ENCODE measurements at regions not wholly inside any gene's neighbourhood (a gene's known extent, or its start where the extent isn't known, plus 50 kb on each side); places are given as distances from the start of the nearest gene placed in this dataset.
"Not testable (repeated sequence)": the region's sequence is repeated elsewhere in the genome, so short reads cannot be mapped to it uniquely, and the experiment has no call there.

DNA sequence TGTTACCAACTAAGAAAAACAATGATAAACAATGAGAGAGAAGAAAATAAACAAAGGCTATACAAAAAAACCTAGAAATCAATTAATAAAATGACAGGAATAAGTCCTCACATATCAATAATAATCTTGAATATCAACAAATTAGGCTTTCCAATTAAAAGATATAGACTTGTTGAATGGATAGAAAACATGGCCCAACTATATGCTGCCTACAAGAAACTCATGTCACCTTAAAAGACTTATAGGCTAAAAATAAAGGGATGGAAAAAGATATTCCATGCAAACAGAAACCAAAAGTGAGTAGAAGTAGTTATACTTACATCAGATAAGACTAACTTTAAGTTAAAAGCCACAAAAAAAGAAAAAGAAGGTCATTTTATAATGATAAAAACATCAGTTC lies 183.9 kb downstream of the MYRFL start:
- DNase-seq (ENCODE audit: low read depth in 2 of 2): no peak

DNA sequence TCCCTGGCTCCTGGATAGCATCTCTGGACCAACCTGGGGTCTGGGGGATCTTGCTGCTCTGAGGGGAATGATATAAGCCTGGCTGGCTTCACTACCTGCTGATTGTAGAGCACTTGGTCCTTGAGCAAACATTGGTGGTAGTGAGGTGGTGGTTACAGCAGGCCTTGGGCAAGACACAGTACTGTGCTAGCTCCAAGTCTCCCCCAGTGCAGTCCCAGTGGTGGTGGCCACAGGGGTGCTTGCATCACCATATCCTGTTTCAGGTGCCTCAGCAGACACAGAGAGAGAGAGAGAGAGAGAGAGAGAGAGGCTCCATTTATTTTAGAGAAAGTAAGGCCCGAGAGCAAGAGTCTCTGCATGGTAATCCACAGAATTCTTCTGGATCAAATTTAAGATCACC lies 186.3 kb downstream of the MYRFL start:
- DNase-seq (ENCODE audit: low read depth in 2 of 2): no peak

DNA sequence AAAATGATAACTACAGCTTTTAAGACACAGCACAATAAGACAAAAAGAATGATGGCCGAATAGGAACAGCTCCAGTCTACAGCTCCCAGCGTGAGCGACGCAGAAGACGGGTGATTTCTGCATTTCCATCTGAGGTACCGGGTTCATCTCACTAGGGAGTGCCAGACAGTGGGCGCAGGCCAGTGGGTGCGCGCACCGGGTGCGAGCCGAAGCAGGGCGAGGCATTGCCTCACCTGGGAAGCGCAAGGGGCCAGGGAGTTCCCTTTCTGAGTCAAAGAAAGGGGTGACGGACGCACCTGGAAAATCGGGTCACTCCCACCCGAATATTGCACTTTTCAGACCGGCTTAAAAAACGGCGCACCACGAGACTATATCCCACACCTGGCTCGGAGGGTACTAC lies 188.0 kb downstream of the MYRFL start:
- DNase-seq (ENCODE audit: low read depth in 2 of 2): not testable (repeated sequence)

DNA sequence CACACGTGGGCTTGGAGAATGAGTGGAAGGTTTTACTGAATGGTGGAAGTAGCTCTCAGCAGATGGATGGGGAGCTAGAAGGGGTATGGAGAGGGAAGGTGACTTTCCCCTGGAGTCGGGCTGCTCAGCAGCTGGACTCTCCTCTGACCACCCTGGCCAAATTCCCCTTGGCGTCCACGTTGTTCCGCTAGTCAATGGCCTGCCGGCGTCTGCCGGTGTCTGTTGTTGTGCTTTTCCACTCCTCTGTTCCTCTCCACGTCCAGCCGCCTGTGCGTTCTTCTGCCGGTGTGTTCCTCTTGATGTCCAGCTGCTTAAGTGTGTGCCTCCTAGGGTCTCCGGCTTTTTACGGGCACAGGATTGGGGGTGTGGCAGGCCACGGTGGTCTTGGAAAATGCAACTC lies 203.5 kb downstream of the MYRFL start:
- no peak for DNase-seq (ENCODE audit: low read depth in 2 of 2)

DNA sequence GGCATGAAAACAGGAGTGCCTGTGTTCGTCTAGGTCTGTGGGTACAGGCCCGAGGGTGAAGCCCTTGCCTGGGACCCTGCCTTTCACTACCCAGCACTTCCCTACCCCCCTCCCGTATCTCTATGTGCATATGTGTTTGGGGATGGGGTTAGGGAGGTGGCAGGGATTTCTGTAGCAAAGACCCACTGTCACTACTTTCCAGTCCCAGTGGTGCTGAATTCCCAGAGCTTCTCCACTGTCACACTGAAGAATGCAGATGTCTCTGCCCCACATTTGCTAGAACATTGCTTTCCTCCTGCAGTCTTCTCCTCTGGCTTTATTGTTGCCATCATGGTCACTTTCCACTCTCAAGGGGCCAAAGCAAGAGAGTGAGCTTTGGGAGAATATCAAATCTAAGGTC lies 203.9 kb downstream of the MYRFL start:
- no peak for DNase-seq (ENCODE audit: low read depth in 2 of 2)

DNA sequence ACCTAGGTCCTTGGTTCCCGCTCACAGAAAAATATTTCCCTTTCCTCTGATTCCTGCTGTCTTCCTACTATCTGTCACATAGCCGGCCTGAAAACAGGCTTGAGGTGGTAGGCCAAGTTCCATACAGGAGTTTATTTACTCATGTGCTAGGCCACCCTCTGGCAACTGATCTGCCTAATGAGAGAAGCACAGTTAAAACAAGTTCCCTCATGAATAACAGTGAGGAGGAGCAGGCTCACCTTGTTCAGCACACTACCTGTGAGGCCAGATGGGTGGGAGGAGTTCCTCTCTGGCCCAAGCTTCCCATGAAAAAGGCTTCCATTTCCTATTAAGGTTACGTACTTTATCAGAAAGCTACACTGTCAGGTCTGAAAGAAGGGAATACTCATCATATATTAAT lies 206.0 kb downstream of the MYRFL start:
- DNase-seq (ENCODE audit: low read depth in 2 of 2): no peak

DNA sequence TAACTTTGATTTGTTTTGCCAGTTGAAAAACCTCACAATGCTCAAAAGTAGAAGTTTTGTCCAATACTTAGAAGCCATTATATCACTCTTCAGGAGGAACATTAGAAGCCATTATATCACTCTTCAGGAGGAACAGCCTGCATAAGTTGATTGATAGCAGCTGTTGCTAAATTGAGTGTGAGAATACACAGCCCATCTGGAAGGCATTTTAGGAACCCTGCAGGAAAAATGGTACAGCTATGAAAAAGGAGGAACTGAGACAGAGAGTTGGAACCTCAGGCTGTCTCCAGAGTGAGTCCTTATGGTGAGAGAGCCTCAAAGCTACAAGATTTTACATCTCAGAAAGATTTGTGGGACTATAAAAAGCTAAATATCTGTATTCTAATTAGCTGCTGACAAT lies 207.0 kb downstream of the MYRFL start:
- DNase-seq (ENCODE audit: low read depth in 2 of 2): peak in 1 of 2 experiments; percentile 46

DNA sequence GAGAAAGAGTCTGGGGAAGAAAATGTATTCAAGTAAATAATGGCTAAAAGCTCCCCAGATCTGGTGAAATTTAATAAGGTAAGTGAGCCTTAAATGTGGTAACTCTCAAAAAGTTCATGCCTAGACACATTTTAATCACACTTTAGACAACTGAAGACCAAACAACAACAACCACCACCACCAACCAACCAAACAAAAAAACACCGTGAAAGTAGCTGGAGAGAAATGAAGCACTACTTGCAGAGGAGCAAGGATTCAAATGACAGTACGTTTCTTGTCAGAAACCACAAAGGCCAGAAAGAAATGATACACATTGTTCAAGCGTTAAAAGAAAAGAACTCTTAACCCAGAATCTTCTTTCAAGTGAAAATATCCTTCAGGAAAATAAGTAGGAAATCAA lies 208.3 kb downstream of the MYRFL start:
- no peak for DNase-seq (ENCODE audit: low read depth in 2 of 2)

DNA sequence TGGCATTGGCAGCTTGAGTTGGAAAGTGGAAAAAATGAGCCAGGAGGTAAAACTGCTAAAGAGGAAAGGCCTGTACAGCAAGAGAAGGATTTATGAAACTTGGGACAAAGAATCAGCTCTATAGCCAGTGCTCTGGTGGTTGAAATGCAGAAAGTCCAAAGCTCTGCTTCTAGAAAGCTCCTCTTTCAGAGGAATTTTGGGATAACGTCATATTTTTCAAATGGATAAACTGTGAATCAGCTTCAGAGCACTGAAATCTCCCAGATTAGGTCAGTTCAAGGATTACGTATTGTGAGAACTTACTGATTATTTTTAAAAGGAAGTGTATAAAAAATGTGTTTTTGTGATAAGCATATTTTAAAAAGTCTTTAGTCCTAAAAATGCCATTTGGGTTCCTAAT lies 203.1 kb upstream of the CNOT2 start:
- DNase-seq (ENCODE audit: low read depth in 2 of 2): no peak

DNA sequence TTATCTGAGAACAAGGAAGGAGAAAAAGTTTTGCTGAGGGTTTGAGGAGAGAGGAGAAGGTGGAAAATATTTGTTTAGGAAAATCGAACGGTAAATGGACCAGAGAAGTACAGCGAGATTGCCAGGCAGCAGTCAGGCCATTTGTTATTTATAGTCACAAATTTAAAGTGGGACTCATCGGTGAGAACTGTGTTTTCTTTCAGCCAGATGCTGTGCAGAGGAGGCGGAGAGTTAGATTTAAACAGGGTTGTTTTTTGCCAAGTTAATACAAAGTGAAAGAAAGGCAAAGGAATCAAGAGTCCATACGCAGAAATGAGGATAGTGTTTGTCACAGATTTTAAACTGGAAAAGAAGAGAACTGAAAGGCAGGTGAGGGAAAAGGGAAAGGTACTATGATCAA lies 200.6 kb upstream of the CNOT2 start:
- no peak for DNase-seq (ENCODE audit: low read depth in 2 of 2)

DNA sequence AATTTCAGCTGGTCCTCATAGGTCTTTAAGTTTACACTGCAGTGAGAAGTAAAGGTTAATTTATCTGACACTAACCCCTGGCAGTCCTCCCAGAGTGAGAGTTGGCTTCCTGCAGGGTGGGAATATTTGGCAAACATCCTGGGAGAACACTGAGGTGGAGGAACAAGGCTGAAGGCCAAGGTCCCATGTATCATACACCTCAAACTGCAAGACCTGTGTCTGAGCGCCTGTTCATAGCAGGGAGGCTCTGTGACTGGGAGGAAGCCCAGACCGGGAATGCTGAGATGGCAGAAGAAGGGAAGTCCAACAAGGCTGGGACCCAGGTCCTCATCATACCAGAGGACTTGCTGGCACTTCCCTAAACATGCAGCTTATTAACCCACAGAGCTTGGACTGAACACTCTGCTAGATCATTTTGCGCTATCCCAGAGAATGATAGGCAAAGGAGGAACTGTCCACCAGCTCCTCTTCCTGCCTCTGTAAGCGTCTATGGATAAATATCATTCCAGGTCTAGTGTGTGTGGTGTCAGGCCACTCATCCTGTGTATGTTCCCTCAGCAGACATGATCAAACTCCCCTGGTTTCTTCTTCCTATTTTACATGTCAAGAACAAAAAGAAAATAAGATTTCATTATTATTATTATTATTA lies 199.6 kb upstream of the CNOT2 start:
- no peak for DNase-seq (ENCODE audit: low read depth in 2 of 2)

DNA sequence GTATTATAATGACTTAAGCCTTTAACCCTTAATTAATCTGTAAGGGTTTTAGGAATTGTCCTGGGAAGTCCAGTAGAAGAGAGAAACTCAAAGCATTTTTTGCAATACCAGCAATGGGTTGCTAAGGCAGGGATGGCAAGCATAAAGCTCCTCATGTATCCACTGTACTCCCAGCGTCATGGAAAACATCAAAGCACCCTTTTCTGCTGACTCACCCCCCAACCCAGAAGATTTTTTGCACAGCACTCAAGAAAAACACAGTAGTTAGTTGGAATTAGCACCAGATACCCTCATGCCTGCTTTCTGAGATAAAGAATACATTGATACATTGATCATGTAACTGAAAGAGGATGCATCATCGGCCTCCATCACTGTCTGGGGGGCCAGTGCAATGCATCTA lies 199.1 kb upstream of the CNOT2 start:
- DNase-seq (ENCODE audit: low read depth in 2 of 2): no peak

DNA sequence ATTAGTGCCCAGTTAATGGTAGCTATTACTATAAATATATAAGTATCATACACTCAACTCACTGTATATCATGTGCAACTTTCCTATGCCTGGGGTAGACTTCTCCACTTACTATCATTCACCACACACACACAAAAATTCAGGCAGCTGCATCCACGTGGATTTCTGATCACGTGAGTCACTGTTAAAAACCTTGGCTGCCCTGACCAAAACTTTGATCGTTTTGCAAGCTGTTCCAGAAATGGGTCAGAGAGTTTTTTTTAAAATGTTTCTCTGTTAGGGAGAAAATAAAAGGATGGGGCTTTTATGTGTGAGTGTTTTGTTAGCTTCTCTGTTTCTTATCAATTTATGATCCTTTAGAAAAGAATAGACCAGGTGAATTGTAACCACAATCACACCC lies 198.2 kb upstream of the CNOT2 start:
- peak; percentile 62 to 63 for DNase-seq (ENCODE audit: low read depth in 2 of 2)

DNA sequence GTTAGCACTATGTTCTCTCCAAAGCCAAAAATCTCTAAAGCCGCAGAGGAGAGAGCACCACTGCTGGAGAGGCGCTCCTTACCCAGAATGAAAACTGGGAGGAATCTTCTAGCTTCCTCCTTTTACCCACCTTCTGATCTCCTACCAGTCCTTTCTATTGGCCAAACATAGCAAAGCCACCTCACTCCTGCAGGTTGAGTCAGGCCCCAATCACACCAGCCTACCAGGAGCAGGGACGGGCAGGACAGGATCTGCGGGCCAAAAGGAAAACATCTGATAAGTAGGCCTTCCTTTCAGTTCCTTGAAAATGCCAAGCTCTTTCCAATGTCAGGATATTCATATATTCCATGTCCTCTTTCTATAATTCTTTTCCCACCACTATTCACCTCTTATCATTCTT lies 197.7 kb upstream of the CNOT2 start:
- no peak for DNase-seq (ENCODE audit: low read depth in 2 of 2)

DNA sequence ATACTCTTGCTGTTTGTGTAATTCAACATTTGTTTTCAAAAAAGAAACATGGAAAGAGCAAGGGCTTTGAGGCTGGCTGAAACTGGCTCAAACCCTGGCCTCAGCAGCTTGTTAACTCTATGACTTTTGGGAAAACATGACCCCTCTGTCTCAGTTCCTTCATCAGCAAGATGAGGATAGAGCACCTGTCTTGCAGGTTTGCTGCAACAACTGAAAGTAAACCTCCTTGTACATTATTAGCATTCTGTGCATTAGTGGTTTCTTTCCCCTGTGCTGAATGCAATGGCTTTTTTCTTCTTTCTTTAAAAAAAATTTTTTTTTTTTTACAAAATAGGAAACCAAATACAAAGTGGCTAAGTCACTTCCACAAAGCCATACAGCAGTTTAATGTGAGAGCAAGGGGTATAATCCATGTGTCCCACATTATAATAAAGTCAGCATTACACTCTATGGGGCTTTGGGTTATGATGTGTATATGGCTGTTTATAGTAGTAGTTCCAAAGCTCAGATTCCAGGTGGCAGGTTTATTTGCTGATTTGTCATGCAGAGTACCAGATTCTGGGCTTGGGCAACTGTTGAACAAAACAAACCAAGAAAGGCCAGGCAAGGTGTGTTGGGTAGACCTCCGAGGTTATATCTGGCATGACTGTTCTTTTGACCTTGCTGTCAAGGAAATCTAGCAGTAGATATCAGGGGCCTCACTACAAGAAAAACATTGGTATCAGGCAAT lies 194.5 kb upstream of the CNOT2 start:
- DNase-seq (ENCODE audit: low read depth in 2 of 2): no peak

DNA sequence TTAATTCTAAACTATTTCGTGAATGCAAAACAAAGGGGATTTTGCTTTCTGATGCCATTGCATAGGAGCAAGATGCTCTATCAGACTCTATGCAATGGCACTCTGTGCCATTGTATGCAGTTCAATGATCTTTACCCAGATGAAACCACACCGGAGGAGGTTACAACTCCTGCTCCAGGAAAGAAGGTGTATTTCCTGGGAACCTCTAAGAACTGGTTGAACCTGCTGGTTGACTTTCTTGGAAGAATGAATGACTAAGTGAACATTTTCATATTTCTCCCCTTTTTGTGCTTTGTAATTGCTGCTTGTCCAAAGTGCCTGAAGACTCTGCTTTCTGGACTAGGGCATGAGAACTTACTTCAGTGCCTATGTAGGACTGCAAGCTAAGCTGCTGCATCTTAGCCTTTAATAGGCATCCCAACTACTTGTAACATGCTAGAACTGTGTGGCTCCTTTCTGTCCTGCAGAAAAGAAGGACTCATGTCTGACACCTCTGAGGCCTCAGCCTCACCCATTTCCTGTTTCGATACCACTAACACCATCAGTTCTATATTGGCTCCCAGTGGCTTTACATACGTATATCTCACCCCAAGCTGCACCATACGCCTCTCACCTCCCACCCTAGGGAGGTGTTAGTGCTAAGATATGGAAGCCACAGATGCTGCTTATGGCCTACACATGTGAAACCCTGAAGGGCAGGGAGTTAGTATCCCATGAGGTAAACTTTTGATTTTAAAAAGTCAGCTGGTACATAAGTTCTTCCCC lies 193.5 kb upstream of the CNOT2 start:
- DNase-seq (ENCODE audit: low read depth in 2 of 2): no peak

DNA sequence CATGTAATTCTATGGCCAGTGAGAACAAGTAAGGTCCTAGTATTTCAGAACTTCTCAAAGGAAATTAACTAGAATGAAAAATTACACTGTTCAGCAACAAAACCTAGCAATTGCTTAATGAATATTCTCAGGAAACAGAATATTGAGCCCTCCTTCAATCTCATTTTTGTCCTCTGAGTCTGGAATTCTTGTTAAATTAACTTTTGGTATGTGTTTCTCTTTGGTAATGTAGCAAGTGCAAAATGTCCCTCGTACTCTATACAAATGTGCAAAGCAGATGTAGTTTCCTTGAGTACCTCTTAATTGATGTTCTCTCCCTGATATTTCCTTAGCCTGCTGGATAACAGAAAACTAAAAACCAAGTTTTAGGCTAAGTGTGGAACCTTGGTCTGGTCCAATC lies 190.8 kb upstream of the CNOT2 start:
- DNase-seq (ENCODE audit: low read depth in 2 of 2): no peak

DNA sequence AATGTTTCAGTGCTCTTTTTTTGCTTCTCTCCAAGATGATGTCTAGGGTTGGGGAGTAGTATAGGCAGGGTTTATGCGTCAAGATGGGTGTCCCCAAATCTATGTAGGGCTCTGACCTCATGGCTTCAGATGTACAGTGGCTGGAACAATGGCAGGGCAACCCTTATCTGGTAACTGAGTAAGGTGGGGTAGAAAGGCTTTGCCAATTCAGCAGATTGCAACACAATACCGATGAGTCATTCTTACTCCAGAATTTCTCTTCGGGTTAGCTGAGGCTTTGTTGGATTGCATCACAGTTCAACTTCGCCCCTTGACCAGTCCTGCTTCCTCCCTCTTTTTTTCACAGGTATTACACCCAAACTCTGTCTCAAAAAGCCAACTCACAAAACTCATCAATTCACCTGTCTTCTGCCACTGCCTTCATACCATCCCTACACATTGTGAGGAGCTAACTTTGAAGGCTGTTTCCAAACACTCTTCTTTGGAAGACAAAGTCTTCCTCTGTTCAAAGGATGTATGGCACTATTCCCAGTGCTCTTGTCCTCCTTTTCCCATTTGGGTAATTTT lies 190.2 kb upstream of the CNOT2 start:
- DNase-seq (ENCODE audit: low read depth in 2 of 2): peak in 1 of 2 experiments; percentile 34

DNA sequence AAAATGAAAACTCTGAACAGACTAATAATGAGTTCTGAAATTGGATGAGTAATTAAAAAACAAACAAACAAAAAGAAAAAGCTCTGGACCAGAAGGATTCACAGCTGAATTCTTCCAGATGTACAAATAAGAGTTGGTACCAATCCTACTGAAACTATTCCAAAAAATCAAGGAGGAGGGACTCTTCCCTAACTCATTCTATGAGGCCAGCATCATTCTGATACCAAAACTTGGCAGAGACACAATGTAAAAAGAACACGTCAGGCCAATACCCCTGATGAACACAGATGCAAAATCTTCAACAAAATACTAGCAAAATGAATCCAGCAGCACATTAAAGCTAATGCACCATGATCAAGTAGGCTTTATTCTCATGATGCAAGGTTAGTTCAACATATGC lies 183.9 kb upstream of the CNOT2 start:
- DNase-seq (ENCODE audit: low read depth in 2 of 2): no peak

DNA sequence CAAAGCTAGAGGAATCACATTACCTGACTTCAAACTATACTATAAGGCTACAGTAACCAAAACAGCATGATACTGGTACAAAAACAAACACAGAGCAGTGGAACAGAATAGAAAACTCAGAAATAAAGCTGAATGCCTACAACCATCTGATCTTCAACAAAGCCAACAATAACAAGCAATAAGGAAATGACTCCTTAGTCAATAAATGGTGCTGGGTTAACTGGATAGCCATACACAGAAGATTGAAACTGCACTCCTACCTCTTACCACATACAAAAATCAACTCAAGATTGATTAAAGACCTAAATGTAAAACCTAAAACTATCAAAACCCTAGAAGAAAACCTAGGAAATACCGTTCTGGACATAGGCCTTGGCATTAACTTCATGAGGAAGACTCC lies 182.6 kb upstream of the CNOT2 start:
- DNase-seq (ENCODE audit: low read depth in 2 of 2): no peak

DNA sequence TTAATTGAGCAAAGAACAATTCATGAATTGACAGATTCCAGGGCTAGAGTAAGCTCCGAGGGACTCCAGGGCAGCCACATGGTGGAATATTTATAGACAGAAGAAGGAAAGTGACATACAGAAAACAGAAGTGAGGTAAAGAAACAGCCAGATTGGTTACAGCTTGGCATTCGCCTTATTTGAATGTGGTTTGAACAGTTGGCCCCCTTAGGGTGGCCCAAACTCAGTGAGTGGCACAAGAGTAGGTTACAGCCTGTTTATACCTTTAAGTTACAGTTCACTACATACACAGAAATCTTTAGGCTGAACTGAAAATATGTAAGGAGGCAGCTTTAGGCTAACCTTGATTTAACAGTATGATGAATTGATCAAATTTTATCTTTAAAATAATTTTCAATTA lies 174.5 kb upstream of the CNOT2 start:
- DNase-seq (ENCODE audit: low read depth in 2 of 2): no peak

DNA sequence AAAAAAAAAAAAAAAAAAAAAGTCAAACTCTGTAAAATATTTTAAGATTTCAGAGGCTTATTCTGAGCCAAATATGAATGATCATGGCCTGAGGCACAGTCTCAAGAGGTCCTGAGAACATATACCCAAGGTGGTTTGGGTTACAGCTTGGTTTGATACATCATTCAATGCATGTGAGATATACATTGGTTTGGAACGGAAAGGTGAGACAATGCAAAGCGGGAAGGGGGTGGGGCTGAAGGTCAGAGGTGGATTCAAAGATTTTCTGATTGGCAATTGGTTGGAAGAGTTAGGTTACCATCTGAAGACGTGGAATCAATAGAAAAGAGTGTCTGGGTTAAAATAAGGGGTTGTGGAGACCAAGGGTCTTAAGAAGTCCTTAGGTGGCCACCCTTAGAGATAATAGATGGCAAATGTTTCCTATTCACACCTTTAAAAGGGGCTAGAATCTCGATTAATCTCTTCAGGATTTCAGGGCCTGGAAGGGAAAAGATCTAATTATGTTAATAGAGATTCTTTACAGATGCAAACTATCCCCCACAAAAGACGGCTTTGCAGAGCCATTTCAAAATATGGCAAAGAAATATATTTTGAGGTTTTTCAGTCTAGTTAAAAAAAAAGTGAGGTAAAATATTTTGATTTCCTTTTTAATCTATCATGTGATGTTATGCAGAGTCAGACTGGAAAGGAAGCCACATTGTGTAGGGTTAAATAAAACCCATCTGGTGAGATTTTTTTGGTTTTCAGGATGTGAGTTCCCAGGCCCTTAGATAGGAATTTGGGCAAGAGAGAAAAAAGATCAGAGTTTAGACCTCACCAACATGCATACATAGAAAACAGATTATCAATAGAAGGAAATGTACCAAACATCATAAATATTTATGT lies 173.8 kb upstream of the CNOT2 start:
- peak in 1 of 2 experiments; percentile 26 for DNase-seq (ENCODE audit: low read depth in 2 of 2)
